ENCODE measurements at regions not wholly inside any gene's neighbourhood (a gene's known extent, or its start where the extent isn't known, plus 50 kb on each side); places are given as distances from the start of the nearest gene placed in this dataset.

GRCh38 chr1:169012416-169012815 is 94.1 kb upstream of the ATP1B1 start:
- TF ChIP-seq, protein P1, sequence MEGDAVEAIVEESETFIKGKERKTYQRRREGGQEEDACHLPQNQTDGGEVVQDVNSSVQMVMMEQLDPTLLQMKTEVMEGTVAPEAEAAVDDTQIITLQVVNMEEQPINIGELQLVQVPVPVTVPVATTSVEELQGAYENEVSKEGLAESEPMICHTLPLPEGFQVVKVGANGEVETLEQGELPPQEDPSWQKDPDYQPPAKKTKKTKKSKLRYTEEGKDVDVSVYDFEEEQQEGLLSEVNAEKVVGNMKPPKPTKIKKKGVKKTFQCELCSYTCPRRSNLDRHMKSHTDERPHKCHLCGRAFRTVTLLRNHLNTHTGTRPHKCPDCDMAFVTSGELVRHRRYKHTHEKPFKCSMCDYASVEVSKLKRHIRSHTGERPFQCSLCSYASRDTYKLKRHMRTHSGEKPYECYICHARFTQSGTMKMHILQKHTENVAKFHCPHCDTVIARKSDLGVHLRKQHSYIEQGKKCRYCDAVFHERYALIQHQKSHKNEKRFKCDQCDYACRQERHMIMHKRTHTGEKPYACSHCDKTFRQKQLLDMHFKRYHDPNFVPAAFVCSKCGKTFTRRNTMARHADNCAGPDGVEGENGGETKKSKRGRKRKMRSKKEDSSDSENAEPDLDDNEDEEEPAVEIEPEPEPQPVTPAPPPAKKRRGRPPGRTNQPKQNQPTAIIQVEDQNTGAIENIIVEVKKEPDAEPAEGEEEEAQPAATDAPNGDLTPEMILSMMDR (conservative IDR thresholded peaks at IDR 0.05; ENCODE audit: low read depth, low read length) = no peak
- DNase-seq (ENCODE audit: low read depth) = no peak
- no peak overlapping the region for H3K4me3 ChIP-seq (ENCODE audit: low read length)

DNA sequence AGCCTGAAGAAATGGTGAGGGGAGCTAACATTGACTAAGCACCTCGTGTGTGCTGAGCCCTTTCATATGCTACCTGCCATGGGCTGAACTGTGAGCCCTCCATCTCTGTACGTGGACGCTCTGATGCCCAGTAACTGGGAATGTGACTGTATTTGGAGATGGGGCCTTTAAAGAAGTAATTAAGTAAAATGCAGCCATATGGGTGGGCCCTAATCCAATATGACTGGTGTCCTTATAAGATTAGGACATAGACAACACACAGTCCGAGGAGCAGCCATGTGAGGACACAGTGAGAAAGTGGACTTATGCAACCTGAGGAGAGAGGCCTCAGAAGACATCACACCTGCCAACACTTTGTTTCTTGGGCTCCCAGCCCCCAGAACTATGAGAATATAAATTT is 92.7 kb upstream of the ATP1B1 start:
- TF ChIP-seq, protein P1 (conservative IDR thresholded peaks at IDR 0.05; ENCODE audit: low read depth, low read length) = no peak
- DNase-seq (ENCODE audit: low read depth) = no peak

GRCh38 chr1:169015464-169015863 is 91.0 kb upstream of the ATP1B1 start:
- H3K4me3 ChIP-seq (ENCODE audit: low read length) = no peak overlapping the region
- TF ChIP-seq, protein P1 (conservative IDR thresholded peaks at IDR 0.05; ENCODE audit: low read depth, low read length) = no peak
- DNase-seq (ENCODE audit: low read depth) = no peak

More for the DNA sequence above, 92.7 kb upstream of the ATP1B1 start:
- no peak overlapping the region for H3K4me3 ChIP-seq (ENCODE audit: low read length)

DNA sequence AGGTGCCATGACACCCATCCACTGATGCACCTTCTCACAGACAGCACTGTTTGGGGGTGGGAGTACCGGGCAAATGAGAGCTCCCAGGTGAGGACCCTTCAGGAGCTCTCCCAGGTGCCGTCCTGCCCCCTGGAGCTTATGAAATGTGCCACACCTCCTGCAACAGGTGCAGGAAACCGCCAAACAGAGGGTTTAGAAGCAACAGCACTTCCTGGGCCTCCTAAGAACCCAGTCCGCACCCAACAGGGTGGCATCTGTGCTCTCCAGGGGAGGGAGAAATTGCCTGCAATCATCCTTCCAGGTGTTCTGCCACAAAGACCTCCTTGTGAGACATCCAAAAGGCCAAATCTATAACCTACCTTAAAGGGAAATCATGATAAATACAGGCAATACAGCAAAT is 87.7 kb upstream of the ATP1B1 start:
- TF ChIP-seq, protein P1 (conservative IDR thresholded peaks at IDR 0.05; ENCODE audit: low read depth, low read length) = no peak
- H3K4me3 ChIP-seq (ENCODE audit: low read length) = no peak overlapping the region
- DNase-seq (ENCODE audit: low read depth) = no peak

GRCh38 chr1:169019419-169020058 is 87.0 kb upstream of the ATP1B1 start:
- H3K4me3 ChIP-seq (ENCODE audit: low read length) = no peak overlapping the region
- TF ChIP-seq, protein P1 (conservative IDR thresholded peaks at IDR 0.05; ENCODE audit: low read depth, low read length) = no peak
- DNase-seq (ENCODE audit: low read depth) = no peak

- H3K4me3 ChIP-seq (ENCODE audit: low read length) = no peak overlapping the region
- TF ChIP-seq, protein P1 (conservative IDR thresholded peaks at IDR 0.05; ENCODE audit: low read depth, low read length) = no peak
- DNase-seq (ENCODE audit: low read depth) = no peak
Observed at GRCh38 chr1:169020684-169021083, 85.8 kb upstream of the ATP1B1 start.

DNA sequence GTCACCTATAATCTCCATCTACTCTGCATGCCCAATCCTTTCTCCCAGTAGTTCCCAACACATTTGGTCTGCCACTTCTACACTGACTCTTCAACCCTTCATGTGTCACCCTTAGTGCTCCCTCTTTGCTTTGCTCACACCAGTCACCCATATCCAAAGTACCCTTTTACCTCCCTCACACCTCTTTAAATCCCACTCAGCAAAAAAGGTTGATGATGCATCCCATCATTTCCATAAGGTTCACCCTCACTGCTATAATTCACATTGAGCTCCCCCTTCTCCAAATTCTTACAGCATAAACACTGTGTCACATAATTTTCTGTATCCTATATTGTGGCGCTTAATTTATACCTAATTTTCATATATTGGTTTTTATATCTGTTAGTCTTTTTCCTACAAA is 83.8 kb upstream of the ATP1B1 start:
- TF ChIP-seq, protein P1 (conservative IDR thresholded peaks at IDR 0.05; ENCODE audit: low read depth, low read length) = no peak
- H3K4me3 ChIP-seq (ENCODE audit: low read length) = no peak overlapping the region
- no peak for DNase-seq (ENCODE audit: low read depth)
